ENCODE measurements at regions not wholly inside any gene's neighbourhood (a gene's known extent, or its start where the extent isn't known, plus 50 kb on each side); places are given as distances from the start of the nearest gene placed in this dataset.
"Not testable (repeated sequence)": the region's sequence is repeated elsewhere in the genome, so short reads cannot be mapped to it uniquely, and the experiment has no call there.

GRCh38 chr17:72191921-72192799 lies 71.3 kb downstream of the SOX9 start:
- no peak overlapping the region for H3K4me3 ChIP-seq (ENCODE audit: low read depth, low read length)
- no peak for DNase-seq (ENCODE audit: low read depth)
- TF ChIP-seq CTCF (IDR thresholded peaks at IDR 0.05; ENCODE audit: control insufficient read depth, extremely low read depth, insufficient read depth): no peak

- TF ChIP-seq CTCF (IDR thresholded peaks at IDR 0.05; ENCODE audit: control insufficient read depth, extremely low read depth, insufficient read depth): no peak
- no peak for DNase-seq (ENCODE audit: low read depth)
- H3K4me3 ChIP-seq (ENCODE audit: low read depth, low read length): no peak overlapping the region
Observed at GRCh38 chr17:72192800-72193192, 72.0 kb downstream of the SOX9 start.

GRCh38 chr17:72193391-72194106 lies 72.7 kb downstream of the SOX9 start:
- no peak for DNase-seq (ENCODE audit: low read depth)
- TF ChIP-seq CTCF (IDR thresholded peaks at IDR 0.05; ENCODE audit: control insufficient read depth, extremely low read depth, insufficient read depth): no peak

GRCh38 chr17:72194107-72194440 lies 73.3 kb downstream of the SOX9 start:
- DNase-seq (ENCODE audit: low read depth); H3K4me3 ChIP-seq (ENCODE audit: low read depth, low read length): not testable (repeated sequence)

More at GRCh38 chr17:72193391-72194106, 72.7 kb downstream of the SOX9 start:
- H3K4me3 ChIP-seq (ENCODE audit: low read depth, low read length): no peak overlapping the region

- no peak overlapping the region for H3K4me3 ChIP-seq (ENCODE audit: low read depth, low read length)
- DNase-seq (ENCODE audit: low read depth): no peak
- no peak for TF ChIP-seq CTCF (IDR thresholded peaks at IDR 0.05; ENCODE audit: control insufficient read depth, extremely low read depth, insufficient read depth)
Observed at GRCh38 chr17:72199256-72199655, 78.4 kb downstream of the SOX9 start.

- no peak for DNase-seq (ENCODE audit: low read depth)
- no peak overlapping the region for H3K4me3 ChIP-seq (ENCODE audit: low read depth, low read length)
- no peak for TF ChIP-seq CTCF (IDR thresholded peaks at IDR 0.05; ENCODE audit: control insufficient read depth, extremely low read depth, insufficient read depth)
Observed at GRCh38 chr17:72204742-72205141, 83.9 kb downstream of the SOX9 start.

- no peak overlapping the region for H3K4me3 ChIP-seq (ENCODE audit: low read depth, low read length)
- no peak for DNase-seq (ENCODE audit: low read depth)
- no peak for TF ChIP-seq CTCF (IDR thresholded peaks at IDR 0.05; ENCODE audit: control insufficient read depth, extremely low read depth, insufficient read depth)
Observed at GRCh38 chr17:72205357-72205756, 84.5 kb downstream of the SOX9 start.

Measured in LNCaP clone FGC (cell line).